Heart right ventricle (tissue), 16 donors: ENCODE measurements at regions not wholly inside any gene's neighbourhood (a gene's known extent, or its start where the extent isn't known, plus 50 kb on each side); places are given as distances from the start of the nearest gene placed in this dataset.

Experiments
- ATAC-seq, 8 donors: fragments of 200-7000 bp; cut with Tn5 transposase; one replicate each; pipeline ENCODE4 v1.9.1; 2020; ENCODE audit warnings: mild to moderate bottlenecking in 8 of 8, moderate library complexity in 8 of 8, moderate number of reproducible peaks in 1 of 8
- DNase-seq, 2 donors: peaks; one replicate each; pipeline ENCODE4 v3.0.0-alpha.2; 2020
- H3K27ac ChIP-seq, 10 donors: fragments of 200-600 bp; sonication (generic) in 2 of 10; one replicate each; pipeline versions ENCODE4 v1.5.0 to v1.8.0; 2020 to 2022; ENCODE audit warnings: mild to moderate bottlenecking in 3 of 10
- H3K27me3 ChIP-seq, 7 donors: fragments of 200-600 bp; one replicate each; pipeline ENCODE4 v1.8.0; 2021 to 2022; ENCODE audit warnings: mild to moderate bottlenecking in 2 of 7
- H3K36me3 ChIP-seq, 9 donors: fragments of 200-600 bp; sonication (generic) in 1 of 9; one replicate each; pipeline versions ENCODE4 v1.5.0 to v1.8.0; 2020 to 2022; ENCODE audit warnings: mild to moderate bottlenecking in 2 of 9
- H3K4me1 ChIP-seq, 9 donors: fragments of 200-600 bp; sonication (generic) in 1 of 9; one replicate each; pipeline versions ENCODE4 v1.5.0 to v1.8.0; 2020 to 2022; ENCODE audit warnings: mild to moderate bottlenecking in 4 of 9
- H3K4me3 ChIP-seq, 10 donors: fragments of 200-600 bp; sonication (generic) in 2 of 10; one replicate each; pipeline versions ENCODE4 v1.5.0 to v1.8.0; 2020 to 2022; ENCODE audit warnings: mild to moderate bottlenecking in 7 of 10, moderate library complexity in 2 of 10
- H3K9me3 ChIP-seq, 11 donors: fragments of 200-600 bp in 10 of 11; sonication (generic) in 2 of 11; one replicate each; pipeline versions ENCODE4 v1.5.0 to v1.8.0; 2013 to 2022; ENCODE audit warnings: mild to moderate bottlenecking in 2 of 11, control low read depth in 1 of 11, moderate library complexity in 1 of 11
- WGBS, 2 donors: extraction: QIAGEN DNeasy Blood & Tissue Kit; methylation state at CpG; one replicate each; pipeline ENCODE4 v1.1.7; 2013; ENCODE audit warnings: inconsistent platforms in 1 of 2; 5-methylcytosine and 5-hydroxymethylcytosine counted together
- intact Hi-C, 10 donors: fragments of 100-400 bp; cut with DNase I; formaldehyde crosslinking; loops; one replicate each; pipeline versions ENCODE4 v1.11.1 to v1.14.2; 2022
- TF ChIP-seq, protein P1 (sequence below), 9 donors: fragments of 200-600 bp; sonication (generic) in 2 of 9; IDR thresholded peaks; one replicate each; pipeline versions ENCODE4 v1.5.0 to v1.8.0; 2021 to 2022; ENCODE audit warnings: antibody characterized with exemption in 9 of 9, mild to moderate bottlenecking in 5 of 9, moderate library complexity in 1 of 9
- donor health status: Arrhythmogenic right ventricular cardiomyopathy.
- donor health status: ischemic (EF 13 %, LVEDD 7.1; RV severe dilation, severe dysfunction).
- donor health status: healthy with polysubstance abuse.
- donor health status: DM: no; HTN: yes; CAD: no.
- donor health status: DM: no; HTN: no; CAD: no.
- donor health status: ischemic (EF 25% LVEDD 6.9; RV normal size, moderate dysfunction).
- donor health status: ischemic (EF 25% LVEDD 5.7; RV mildly dilated, moderate dysfunction).
- donor health status: healthy.
- donor health status: DM: yes; HTN: yes; CAD: no.
- donor health status: Ischemic cardiomyopathy.
- donor health status: ischemic (EF 35%, LVEDD 5.7; RV mildly dilated, moderate dysfunction).
- donor health status: nonischemic (EF 11% LVEDD 7.7; RV severe dilation, severe dysfunction).
- donor health status: DM: yes; HTN: yes; CAD: no.
- donor health status: PGD.
- donor health status: ischemic (EF 29% LVEDD 5.4; RV normal size, mild dysfunction).
- donor health status: nonischemic (EF 23%, LVEDD 6.1; RV moderate dilation, normal function).

DNA sequence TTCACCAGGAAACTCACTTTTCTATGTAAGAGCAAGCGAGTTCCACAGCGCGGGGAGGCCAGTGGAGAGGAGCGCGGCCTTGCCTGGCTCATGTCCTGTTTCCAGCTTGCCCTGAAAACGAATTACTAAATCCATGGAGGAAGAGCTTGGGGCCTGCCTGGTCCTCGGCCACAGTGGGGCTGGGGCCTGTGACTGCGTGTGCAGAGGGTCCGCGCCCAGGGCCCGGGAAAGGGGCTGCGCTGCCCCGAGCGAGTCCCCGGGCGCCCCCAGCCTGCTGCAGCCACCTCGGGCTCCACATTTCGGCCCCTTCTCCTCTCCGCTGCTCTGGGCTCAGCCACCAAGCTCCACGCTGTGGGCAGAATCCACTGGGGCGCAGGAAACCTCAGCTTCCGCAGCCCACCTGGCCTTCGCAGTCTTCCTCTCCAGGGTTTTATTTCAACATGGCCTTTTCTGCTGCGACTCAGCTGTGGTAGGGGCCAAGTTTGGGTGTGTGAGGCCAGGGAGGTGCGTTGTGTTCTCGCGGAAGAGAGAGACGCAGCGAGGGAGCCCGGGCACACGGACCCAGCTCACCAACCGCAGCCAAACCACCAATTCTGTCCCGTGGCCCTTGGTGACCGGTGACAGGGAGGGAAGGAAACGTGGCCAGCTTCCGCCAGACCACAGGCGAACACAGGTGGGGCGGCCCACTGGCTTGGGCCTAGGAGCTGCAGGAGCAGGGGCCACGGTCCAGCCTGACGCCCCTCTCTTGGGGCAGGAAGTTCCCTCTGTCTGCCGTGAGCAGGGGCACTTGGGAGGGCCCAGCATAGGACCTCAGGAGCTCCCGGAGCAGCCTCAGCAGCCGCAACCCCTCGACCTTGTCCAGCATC lies 211.4 kb downstream of the ERMARD start:
- intact Hi-C loops, result loop anchor here in 9 of 10 donors (5.0 to 10.0 kb wide), 6 partner anchors 128 to 562 kb away; partner anchors contain the start of gene DLL1 (in 6 of the 9)
- Histone ChIP-seq H3K4me1 (peaks cover 0 to 29% (median 9%) of the 10 kb centered on the region in 9 donors), H3K36me3 (no peaks in the 10 kb centered on the region), H3K27me3 (peaks cover 0 to 26% (median 11%) of the 10 kb centered on the region in 7 donors), H3K4me3 (peak overlapping the region in 9 of 10 donors; percentile 54 to 69 (median 64)), H3K27ac (peak overlapping the region in 8 of 10 donors; percentile 51 to 85 (median 76)), H3K9me3 (no peaks in the 10 kb centered on the region)
- WGBS, 2 donors, result 90 to 91% methylated on average over 44 of the region's 44 CpGs
- TF ChIP-seq, protein P1, sequence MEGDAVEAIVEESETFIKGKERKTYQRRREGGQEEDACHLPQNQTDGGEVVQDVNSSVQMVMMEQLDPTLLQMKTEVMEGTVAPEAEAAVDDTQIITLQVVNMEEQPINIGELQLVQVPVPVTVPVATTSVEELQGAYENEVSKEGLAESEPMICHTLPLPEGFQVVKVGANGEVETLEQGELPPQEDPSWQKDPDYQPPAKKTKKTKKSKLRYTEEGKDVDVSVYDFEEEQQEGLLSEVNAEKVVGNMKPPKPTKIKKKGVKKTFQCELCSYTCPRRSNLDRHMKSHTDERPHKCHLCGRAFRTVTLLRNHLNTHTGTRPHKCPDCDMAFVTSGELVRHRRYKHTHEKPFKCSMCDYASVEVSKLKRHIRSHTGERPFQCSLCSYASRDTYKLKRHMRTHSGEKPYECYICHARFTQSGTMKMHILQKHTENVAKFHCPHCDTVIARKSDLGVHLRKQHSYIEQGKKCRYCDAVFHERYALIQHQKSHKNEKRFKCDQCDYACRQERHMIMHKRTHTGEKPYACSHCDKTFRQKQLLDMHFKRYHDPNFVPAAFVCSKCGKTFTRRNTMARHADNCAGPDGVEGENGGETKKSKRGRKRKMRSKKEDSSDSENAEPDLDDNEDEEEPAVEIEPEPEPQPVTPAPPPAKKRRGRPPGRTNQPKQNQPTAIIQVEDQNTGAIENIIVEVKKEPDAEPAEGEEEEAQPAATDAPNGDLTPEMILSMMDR (IDR thresholded peaks at IDR 0.05), result no peak
- peak in 3 of 8 donors; percentile 3 to 12 (median 10) for ATAC-seq
- DNase-seq, result no peak

DNA sequence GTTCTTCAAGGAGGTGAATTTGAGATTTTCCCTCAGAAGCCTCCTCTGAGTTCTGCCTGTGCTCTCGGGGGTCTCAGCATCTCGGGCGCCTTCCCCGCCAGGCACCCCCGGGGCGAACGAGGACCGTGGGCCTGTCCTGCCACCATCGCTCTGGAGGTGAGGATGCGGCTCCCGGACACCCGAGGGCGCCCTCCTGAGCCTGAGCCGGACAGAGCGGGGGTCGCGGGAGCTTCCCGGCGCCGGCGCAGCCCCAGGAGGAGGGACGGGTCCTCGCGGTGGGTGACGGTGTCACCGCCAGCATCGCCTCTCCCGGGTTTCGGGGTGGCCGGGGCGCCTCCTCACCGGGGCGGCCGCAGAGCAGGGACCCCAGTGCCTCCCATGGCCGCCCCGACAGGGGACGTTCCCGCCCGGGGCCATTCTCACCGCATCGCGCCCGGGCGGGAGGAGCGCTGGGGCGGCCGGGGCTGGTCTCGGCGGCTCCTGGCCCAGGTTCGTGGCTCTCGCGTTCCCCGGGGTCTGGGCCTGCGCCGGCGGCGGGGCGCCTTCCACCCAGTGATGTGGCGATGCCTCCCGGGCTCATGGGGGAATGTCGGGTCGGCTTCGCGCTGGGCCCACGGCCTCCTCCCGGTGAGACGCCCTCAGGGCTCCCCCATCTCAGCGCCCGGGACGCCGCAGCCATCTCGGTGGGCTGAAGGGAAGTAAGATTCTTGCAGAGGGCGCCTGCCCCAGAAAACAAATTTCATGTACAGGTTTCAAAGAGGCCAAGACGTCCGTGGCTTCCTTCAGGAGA lies 210.5 kb downstream of the ERMARD start:
- intact Hi-C loops, result loop anchor here in 9 of 10 donors (5.0 to 10.0 kb wide), 6 partner anchors 127 to 563 kb away; partner anchors contain the start of gene DLL1 (in 6 of the 9)
- Histone ChIP-seq H3K27me3 (peaks cover 0 to 31% (median 15%) of the 10 kb centered on the region in 7 donors), H3K4me1 (peaks cover 0 to 29% (median 9%) of the 10 kb centered on the region in 9 donors), H3K9me3 (no peaks in the 10 kb centered on the region), H3K4me3 (peak overlapping the region; percentile 16 to 69 (median 62)), H3K27ac (peak overlapping the region; percentile 29 to 85 (median 72)), H3K36me3 (no peaks in the 10 kb centered on the region)
- DNase-seq (peak; percentile 40 to 53), ATAC-seq (peak; percentile 76 to 94 (median 86))
- TF ChIP-seq, protein P1 (IDR thresholded peaks at IDR 0.05), result peak; percentile 57 to 81 (median 67)
- WGBS, 2 donors, result 7 to 8% methylated on average over 61 to 75 of the region's 75 CpGs

GRCh38 chr6:169960886-169961611 lies 209.6 kb downstream of the ERMARD start:
- DNase-seq, result peak in 1 of 2 donors; percentile 6
- peaks cover 0 to 29% (median 9%) of the 10 kb centered on the region in 9 donors for H3K4me1 ChIP-seq
- no peaks in the 10 kb centered on the region for H3K36me3 ChIP-seq
- ATAC-seq, result no peak
- TF ChIP-seq, protein P1 (IDR thresholded peaks at IDR 0.05), result no peak
- H3K9me3 ChIP-seq, result no peaks in the 10 kb centered on the region
- peaks cover 0 to 31% (median 17%) of the 10 kb centered on the region in 7 donors for H3K27me3 ChIP-seq
- H3K27ac ChIP-seq, result no peak overlapping the region
- WGBS, 2 donors, result 91 to 93% methylated on average over 12 of the region's 12 CpGs
- intact Hi-C loops, result loop anchor here in 9 of 10 donors (5.0 to 10.0 kb wide), 6 partner anchors 126 to 564 kb away; partner anchors contain the start of gene DLL1 (in 6 of the 9)
- H3K4me3 ChIP-seq, result peak overlapping the region in 2 of 10 donors; percentile 64 to 67
